ENCODE measurements at regions not wholly inside any gene's neighbourhood (a gene's known extent, or its start where the extent isn't known, plus 50 kb on each side); places are given as distances from the start of the nearest gene placed in this dataset.

DNA sequence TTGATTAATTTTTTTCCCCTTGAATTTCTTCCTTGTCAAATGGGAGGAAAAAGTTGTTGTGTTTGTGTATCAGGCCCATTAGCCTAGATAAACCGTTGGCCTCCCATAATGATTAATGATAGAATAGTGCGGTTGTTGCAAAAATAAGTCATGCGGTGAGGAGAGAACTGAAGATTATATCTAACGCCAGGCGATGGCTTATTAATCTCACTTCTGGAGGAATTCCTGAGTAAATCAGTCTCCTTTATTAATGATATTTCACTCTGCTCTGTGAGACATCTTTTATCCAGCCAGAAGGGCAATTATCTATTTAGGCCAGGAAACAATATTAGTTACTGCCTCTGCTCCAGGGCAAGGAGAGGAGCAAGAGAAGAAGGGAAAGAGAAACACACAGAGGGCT, 107.3 kb downstream of the IRX5 start:
- intact Hi-C loops (cut with DNase I), result no loop called here
- TF ChIP-seq, protein P1, sequence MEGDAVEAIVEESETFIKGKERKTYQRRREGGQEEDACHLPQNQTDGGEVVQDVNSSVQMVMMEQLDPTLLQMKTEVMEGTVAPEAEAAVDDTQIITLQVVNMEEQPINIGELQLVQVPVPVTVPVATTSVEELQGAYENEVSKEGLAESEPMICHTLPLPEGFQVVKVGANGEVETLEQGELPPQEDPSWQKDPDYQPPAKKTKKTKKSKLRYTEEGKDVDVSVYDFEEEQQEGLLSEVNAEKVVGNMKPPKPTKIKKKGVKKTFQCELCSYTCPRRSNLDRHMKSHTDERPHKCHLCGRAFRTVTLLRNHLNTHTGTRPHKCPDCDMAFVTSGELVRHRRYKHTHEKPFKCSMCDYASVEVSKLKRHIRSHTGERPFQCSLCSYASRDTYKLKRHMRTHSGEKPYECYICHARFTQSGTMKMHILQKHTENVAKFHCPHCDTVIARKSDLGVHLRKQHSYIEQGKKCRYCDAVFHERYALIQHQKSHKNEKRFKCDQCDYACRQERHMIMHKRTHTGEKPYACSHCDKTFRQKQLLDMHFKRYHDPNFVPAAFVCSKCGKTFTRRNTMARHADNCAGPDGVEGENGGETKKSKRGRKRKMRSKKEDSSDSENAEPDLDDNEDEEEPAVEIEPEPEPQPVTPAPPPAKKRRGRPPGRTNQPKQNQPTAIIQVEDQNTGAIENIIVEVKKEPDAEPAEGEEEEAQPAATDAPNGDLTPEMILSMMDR (IDR thresholded peaks at IDR 0.05), result no peak
- no peak overlapping the region for H3K27ac ChIP-seq
- DNase-seq, result no peak
- no peaks in the 10 kb centered on the region for H3K9me3 ChIP-seq
- H3K36me3 ChIP-seq, result no peaks in the 10 kb centered on the region
- no peak overlapping the region for H3K4me3 ChIP-seq
- no peak for ATAC-seq
- peaks cover 3% of the 10 kb centered on the region for H3K27me3 ChIP-seq (ENCODE audit: low read depth)
- no peaks in the 10 kb centered on the region for H3K4me1 ChIP-seq

DNA sequence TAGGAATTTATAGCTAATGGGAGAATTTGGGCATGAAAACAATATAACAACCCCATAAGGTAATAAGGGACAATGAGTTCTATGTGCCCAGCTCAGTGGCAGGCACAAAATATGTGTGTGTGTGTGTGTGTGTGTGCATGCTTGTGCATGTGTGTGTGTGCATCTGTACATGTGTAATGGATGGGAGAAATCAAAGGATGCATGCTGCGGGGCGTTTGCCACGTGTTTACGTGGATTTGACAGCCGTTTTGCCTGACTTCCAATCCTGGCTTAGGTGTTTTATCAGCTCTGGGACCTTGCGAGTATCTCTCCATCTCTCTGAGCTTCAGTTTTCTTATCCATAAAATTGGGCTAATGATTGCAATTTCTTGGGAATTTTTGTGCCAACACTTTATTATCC, 108.4 kb downstream of the IRX5 start:
- TF ChIP-seq, protein P1 (IDR thresholded peaks at IDR 0.05), result no peak
- Histone ChIP-seq H3K9me3 (no peaks in the 10 kb centered on the region), H3K27me3 (ENCODE audit: low read depth) (peaks cover 7% of the 10 kb centered on the region), H3K36me3 (no peaks in the 10 kb centered on the region), H3K4me1 (no peaks in the 10 kb centered on the region), H3K4me3 (no peak overlapping the region), H3K27ac (no peak overlapping the region)
- intact Hi-C loops (cut with DNase I), result no loop called here
- ATAC-seq, result no peak
- no peak for DNase-seq

DNA sequence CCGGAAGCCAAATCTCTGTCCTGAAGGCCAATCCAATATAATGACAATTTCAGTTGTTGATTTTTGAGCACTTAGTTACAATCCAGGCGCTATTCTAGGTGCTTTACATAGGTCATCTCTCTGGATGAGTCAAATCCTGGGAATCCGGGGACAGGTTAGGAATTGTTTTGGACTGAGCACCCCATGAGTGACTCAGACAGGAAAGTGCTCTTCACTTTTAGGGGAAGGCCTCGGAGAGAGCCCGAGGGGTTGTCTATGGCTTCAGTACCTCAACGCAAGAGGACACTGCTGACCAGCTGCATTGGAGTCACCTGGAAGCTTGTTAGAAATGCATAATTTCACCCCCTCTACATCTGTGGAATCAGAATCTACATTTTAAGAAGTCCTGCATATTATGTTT, 108.8 kb downstream of the IRX5 start:
- H3K36me3 ChIP-seq, result no peaks in the 10 kb centered on the region
- TF ChIP-seq, protein P1 (IDR thresholded peaks at IDR 0.05), result no peak
- no peak overlapping the region for H3K4me3 ChIP-seq
- intact Hi-C loops (cut with DNase I), result no loop called here
- peaks cover 7% of the 10 kb centered on the region for H3K27me3 ChIP-seq (ENCODE audit: low read depth)
- H3K9me3 ChIP-seq, result no peaks in the 10 kb centered on the region
- no peak for ATAC-seq
- no peaks in the 10 kb centered on the region for H3K4me1 ChIP-seq
- no peak overlapping the region for H3K27ac ChIP-seq
- DNase-seq, result no peak

DNA sequence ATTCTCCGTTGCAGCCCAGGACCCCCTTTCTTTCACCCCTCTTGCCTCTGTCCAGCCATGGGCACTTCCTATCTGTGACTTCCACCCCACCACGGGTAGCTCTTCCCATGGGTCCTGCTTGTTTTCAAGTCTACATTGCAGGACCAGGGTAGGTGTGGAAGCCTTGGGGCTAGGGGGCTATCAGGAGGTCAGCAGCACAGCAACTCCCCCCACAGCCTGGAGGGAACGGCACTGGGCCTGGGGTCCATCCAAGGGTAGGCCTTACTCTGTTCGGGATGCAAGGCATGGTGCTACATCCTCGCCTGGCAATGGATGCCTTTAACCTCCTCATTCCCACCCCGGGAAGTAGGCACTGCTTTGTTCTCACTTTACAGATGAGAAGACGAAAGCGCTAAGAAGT, 109.3 kb downstream of the IRX5 start:
- H3K27ac ChIP-seq, result no peak overlapping the region
- no peak for ATAC-seq
- TF ChIP-seq, protein P1 (IDR thresholded peaks at IDR 0.05), result no peak
- peaks cover 7% of the 10 kb centered on the region for H3K27me3 ChIP-seq (ENCODE audit: low read depth)
- H3K36me3 ChIP-seq, result no peaks in the 10 kb centered on the region
- H3K4me3 ChIP-seq, result no peak overlapping the region
- intact Hi-C loops (cut with DNase I), result no loop called here
- no peaks in the 10 kb centered on the region for H3K9me3 ChIP-seq
- DNase-seq, result no peak
- H3K4me1 ChIP-seq, result no peaks in the 10 kb centered on the region

DNA sequence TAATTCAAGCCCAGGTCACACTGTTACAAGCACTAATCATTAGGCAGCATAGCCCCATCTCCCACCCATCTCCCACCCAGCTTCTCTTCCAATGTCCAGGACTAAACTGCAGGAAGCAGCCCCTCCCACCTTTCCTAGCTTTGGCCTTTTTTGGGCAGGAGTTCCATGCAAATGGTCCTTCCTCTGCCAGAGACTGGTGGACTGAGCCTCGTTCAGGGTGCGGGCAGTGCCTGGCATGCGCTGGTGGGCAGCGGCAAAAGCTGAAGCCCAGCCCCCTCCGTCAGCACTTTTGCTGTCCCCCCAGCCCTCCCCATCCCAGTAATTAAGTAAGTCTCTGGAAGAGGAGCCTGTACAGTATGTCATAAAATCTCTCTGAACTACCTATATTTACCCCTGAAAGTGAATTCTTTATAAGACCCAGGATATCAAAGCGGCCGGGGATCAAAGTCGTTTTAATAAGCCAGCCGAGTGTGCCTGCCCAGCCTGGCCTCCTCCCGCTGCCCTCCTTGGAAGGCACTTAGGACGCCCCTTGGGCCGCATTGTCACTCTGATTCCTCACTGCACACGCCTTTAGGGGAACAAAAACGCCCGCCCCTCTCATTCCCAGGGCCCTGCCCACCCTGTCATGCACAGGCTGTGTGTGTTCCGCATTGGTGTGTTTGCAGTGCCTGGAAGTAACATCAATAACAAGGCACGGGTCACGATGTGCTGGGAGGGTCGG, 109.9 kb downstream of the IRX5 start:
- no peak overlapping the region for H3K4me3 ChIP-seq
- H3K9me3 ChIP-seq, result no peaks in the 10 kb centered on the region
- TF ChIP-seq, protein P1 (IDR thresholded peaks at IDR 0.05), result no peak
- H3K27me3 ChIP-seq (ENCODE audit: low read depth), result peaks cover 7% of the 10 kb centered on the region
- no peaks in the 10 kb centered on the region for H3K4me1 ChIP-seq
- H3K36me3 ChIP-seq, result no peaks in the 10 kb centered on the region
- H3K27ac ChIP-seq, result no peak overlapping the region
- intact Hi-C loops (cut with DNase I), result no loop called here
- DNase-seq (no peak), ATAC-seq (no peak)

Data from lower lobe of right lung (tissue), 2 donors.